ENCODE measurements at regions not wholly inside any gene's neighbourhood (a gene's known extent, or its start where the extent isn't known, plus 50 kb on each side); places are given as distances from the start of the nearest gene placed in this dataset.

- TF ChIP-seq TAF1 (IDR thresholded peaks at IDR 0.05; ENCODE audit: borderline replicate concordance, insufficient read depth, low read length), result no peak
- TF ChIP-seq REST (IDR thresholded peaks at IDR 0.05; ENCODE audit: insufficient read depth in 1 of 2, low read depth in 2 of 2, low read length in 2 of 2), result no peak
- TF ChIP-seq POLR2AphosphoS5 (IDR thresholded peaks at IDR 0.05; ENCODE audit: low read depth, low read length), result no peak
- no peak for TF ChIP-seq SIN3A (IDR thresholded peaks at IDR 0.05; ENCODE audit: borderline replicate concordance, insufficient read depth, low read length)
Observed at GRCh38 chr11:19447150-19447566, 206.4 kb upstream of the E2F8 start.

All from PFSK-1 (cell line).